H1 (cell line): ENCODE measurements at regions not wholly inside any gene's neighbourhood (a gene's known extent, or its start where the extent isn't known, plus 50 kb on each side); places are given as distances from the start of the nearest gene placed in this dataset.

Experiments used
- CTCF ChIA-PET: fragments of 300-600 bp; sonication (Branson Sonifier 250); formaldehyde crosslinking; loops from one replicate; lab custom pipeline; 2021; ENCODE audit not compliant: partially characterized antibody; lab: Charles Lee
- POLR2A ChIA-PET: fragments of 300-600 bp; sonication (Branson Sonifier 250); formaldehyde crosslinking; loops from one replicate; lab custom pipeline; 2021; ENCODE audit warnings: inconsistent platforms; ENCODE audit not compliant: partially characterized antibody; lab: Charles Lee
- DNase-seq, 2 experiments: peaks; one replicate each; pipeline versions ENCODE4 v3.0.0 to v3.0.0-alpha.2; 2010 to 2022; ENCODE audit warnings: low spot score in 2 of 2, low read depth in 1 of 2, mixed read lengths in 1 of 2
- FAIRE-seq: peaks from 2 replicates; lab custom pipeline; 2011; peaks lifted over from hg19 to GRCh38; lab: Jason Lieb, UNC
- H2AFZ ChIP-seq: 2 replicates; pipeline ENCODE4 v1.8.1; 2012; ENCODE audit warnings: low read length, inconsistent platforms
- H2AK5ac ChIP-seq: 2 replicates; pipeline ENCODE4 v1.6.1; 2013; ENCODE audit warnings: low read depth, low read length
- H2BK120ac ChIP-seq: replicated peaks from 2 replicates; pipeline ENCODE3; 2013; ENCODE audit warnings: low read depth, low read length, inconsistent platforms
- H2BK12ac ChIP-seq: 2 replicates; pipeline ENCODE4 v1.6.1; 2013; ENCODE audit warnings: low read depth, low read length
- H2BK15ac ChIP-seq: 2 replicates; pipeline ENCODE4 v1.6.1; 2013; ENCODE audit warnings: low read length
- H2BK20ac ChIP-seq: 2 replicates; pipeline ENCODE4 v1.6.1; 2013; ENCODE audit warnings: low read length
- H2BK5ac ChIP-seq: 2 replicates; pipeline ENCODE4 v1.6.1; 2013; ENCODE audit warnings: low read depth, low read length
- H3K14ac ChIP-seq: 2 replicates; pipeline ENCODE4 v1.6.1; 2013; ENCODE audit warnings: inconsistent platforms; ENCODE audit not compliant: insufficient read length
- H3K18ac ChIP-seq: 2 replicates; pipeline ENCODE4 v1.6.1; 2013; ENCODE audit warnings: low read length; ENCODE audit errors: extremely low read depth
- H3K23ac ChIP-seq: 2 replicates; pipeline ENCODE4 v1.6.1; 2013; ENCODE audit warnings: inconsistent platforms; ENCODE audit not compliant: insufficient read length
- H3K23me2 ChIP-seq: 2 replicates; pipeline ENCODE4 v1.6.1; 2013; ENCODE audit warnings: low read depth, low read length
- H3K27ac ChIP-seq: 2 replicates; pipeline ENCODE4 v1.6.1; 2011; ENCODE audit warnings: low read depth, low read length, inconsistent platforms
- H3K27me3 ChIP-seq, 4 experiments: replicated peaks in 1 of 4; 1 replicate in 1 of 4; 2 replicates in 3 of 4; pipeline versions ENCODE4 v1.6.1 to v1.8.1; 2011 to 2013; ENCODE audit warnings: low read length in 3 of 4, mild to moderate bottlenecking in 3 of 4, inconsistent platforms in 2 of 4, mixed read lengths in 2 of 4, moderate library complexity in 1 of 4; ENCODE audit not compliant: control insufficient read depth in 3 of 4, insufficient read depth in 3 of 4; ENCODE audit errors: extremely low read depth in 1 of 4
- H3K36me3 ChIP-seq, 4 experiments: 2 replicates each; pipeline versions ENCODE4 v1.6.1 to v1.8.1; 2011 to 2013; ENCODE audit warnings: mild to moderate bottlenecking in 4 of 4, low read length in 3 of 4, moderate library complexity in 2 of 4, control low read depth in 1 of 4, inconsistent platforms in 1 of 4; ENCODE audit not compliant: insufficient read depth in 4 of 4, control insufficient read depth in 2 of 4
- H3K4ac ChIP-seq: replicated peaks from 2 replicates; pipeline ENCODE3; 2013; ENCODE audit warnings: low read length, low read depth, mixed read lengths, inconsistent platforms; ENCODE audit not compliant: insufficient read length
- H3K4me1 ChIP-seq, 4 experiments: replicated peaks in 1 of 4; 1 replicate in 1 of 4; 2 replicates in 3 of 4; pipeline versions ENCODE4 v1.6.1 to v1.8.1; 2011 to 2013; ENCODE audit warnings: low read length in 3 of 4, inconsistent platforms in 2 of 4, mixed read lengths in 1 of 4; ENCODE audit not compliant: insufficient read depth in 4 of 4, control insufficient read depth in 3 of 4
- H3K4me2 ChIP-seq, 2 experiments: 2 replicates each; pipeline versions ENCODE4 v1.6.1 to v1.8.1; 2011 to 2013; ENCODE audit warnings: low read depth in 2 of 2, low read length in 2 of 2, control low read depth in 1 of 2, inconsistent platforms in 1 of 2, mild to moderate bottlenecking in 1 of 2; ENCODE audit not compliant: insufficient read depth in 1 of 2
- H3K4me3 ChIP-seq, 4 experiments: fragments of 200-600, 300-600 bp in 1 of 4; sonication (generic), shearing (Covaris generic), sonication (Bioruptor Twin) in 1 of 4; 2 replicates each; pipeline versions ENCODE4 v1.5.1 to v1.8.1; 2011 to 2016; ENCODE audit warnings: low read length in 4 of 4, low read depth in 3 of 4, control low read depth in 2 of 4, inconsistent platforms in 2 of 4, mild to moderate bottlenecking in 2 of 4, mixed read lengths in 1 of 4, moderate library complexity in 1 of 4; ENCODE audit not compliant: insufficient read depth in 2 of 4; ENCODE audit errors: extremely low read depth in 1 of 4
- H3K56ac ChIP-seq: replicated peaks from 2 replicates; pipeline ENCODE3; 2013; ENCODE audit warnings: low read depth, mild to moderate bottlenecking, mixed read lengths, low read length, inconsistent platforms; ENCODE audit not compliant: insufficient read length
- H3K79me1 ChIP-seq: 2 replicates; pipeline ENCODE4 v1.6.1; 2013; ENCODE audit warnings: low read depth, low read length, control low read depth
- H3K79me2 ChIP-seq, 2 experiments: 2 replicates each; pipeline versions ENCODE4 v1.6.1 to v1.8.1; 2012 to 2013; ENCODE audit warnings: low read length in 2 of 2, mild to moderate bottlenecking in 2 of 2, inconsistent platforms in 1 of 2; ENCODE audit not compliant: insufficient read depth in 2 of 2, control insufficient read depth in 1 of 2
- H3K9ac ChIP-seq, 4 experiments: replicated peaks in 1 of 4; 1 replicate in 1 of 4; 2 replicates in 3 of 4; pipeline versions ENCODE4 v1.6.1 to v1.8.1; 2011 to 2013; ENCODE audit warnings: low read depth in 3 of 4, low read length in 3 of 4, control low read depth in 2 of 4, mild to moderate bottlenecking in 2 of 4, moderate library complexity in 2 of 4, inconsistent platforms in 1 of 4; ENCODE audit errors: extremely low read depth in 1 of 4
- H3K9me3 ChIP-seq, 2 experiments: 2 replicates each; pipeline versions ENCODE4 v1.6.1 to v1.8.1; 2012 to 2013; ENCODE audit warnings: mild to moderate bottlenecking in 2 of 2, moderate library complexity in 2 of 2, control low read depth in 1 of 2, inconsistent platforms in 1 of 2, low read depth in 1 of 2, low read length in 1 of 2, mixed read lengths in 1 of 2; ENCODE audit not compliant: insufficient read depth in 2 of 2
- H4K20me1 ChIP-seq, 2 experiments: replicated peaks in 1 of 2; 2 replicates each; pipeline versions ENCODE3 to v1.8.1; 2011 to 2013; ENCODE audit warnings: inconsistent platforms in 2 of 2, low read length in 2 of 2, mild to moderate bottlenecking in 1 of 2; ENCODE audit not compliant: insufficient read depth in 2 of 2, control insufficient read depth in 1 of 2
- H4K5ac ChIP-seq: 2 replicates; pipeline ENCODE4 v1.6.1; 2013; ENCODE audit warnings: low read length, low read depth, mixed read lengths, inconsistent platforms; ENCODE audit not compliant: insufficient read length
- H4K8ac ChIP-seq: 2 replicates; pipeline ENCODE4 v1.8.0; 2013; ENCODE audit warnings: mild to moderate bottlenecking, moderate library complexity, low read length, inconsistent platforms; ENCODE audit not compliant: insufficient read depth; ENCODE audit errors: extremely low read depth
- H4K91ac ChIP-seq: replicated peaks from 2 replicates; pipeline ENCODE3; 2013; ENCODE audit warnings: low read length, mixed read lengths, inconsistent platforms; ENCODE audit not compliant: insufficient read length
- BACH1 ChIP-seq: IDR thresholded peaks from 2 replicates; pipeline ENCODE4 v1.6.1; 2012; ENCODE audit warnings: low read length, improper control_type of control experiment
- CHD1 ChIP-seq: IDR thresholded peaks from 2 replicates; pipeline ENCODE4 v1.6.1; 2012; ENCODE audit warnings: low read depth, low read length, improper control_type of control experiment
- CREB1 ChIP-seq: IDR thresholded peaks from 2 replicates; pipeline ENCODE4 v1.6.1; 2012; ENCODE audit warnings: inconsistent platforms
- HDAC6 ChIP-seq: IDR thresholded peaks from one replicate; pipeline ENCODE4 v1.7.1; 2012; ENCODE audit warnings: low read depth, mild to moderate bottlenecking, inconsistent platforms, low read length, moderate library complexity
- KDM4A ChIP-seq: IDR thresholded peaks from one replicate; pipeline ENCODE4 v1.7.1; 2012; ENCODE audit warnings: low read depth, mild to moderate bottlenecking, moderate library complexity, low read length, inconsistent platforms; ENCODE audit not compliant: severe bottlenecking
- PHF8 ChIP-seq: fragments of 200-600 bp; sonication (generic); conservative IDR thresholded peaks from 2 replicates; pipeline ENCODE4 v1.7.1; 2012; ENCODE audit warnings: low read depth, mild to moderate bottlenecking, inconsistent platforms, low read length, moderate library complexity
- RFX5 ChIP-seq: IDR thresholded peaks from 2 replicates; pipeline ENCODE4 v1.6.1; 2011; ENCODE audit warnings: low read depth, low read length, improper control_type of control experiment, borderline replicate concordance
- TCF12 ChIP-seq: IDR thresholded peaks from 2 replicates; pipeline ENCODE4 v1.6.1; 2011; ENCODE audit warnings: low read depth, mild to moderate bottlenecking, low read length
- TF ChIP-seq, protein P1 (sequence below): IDR thresholded peaks from 2 replicates; pipeline ENCODE4 v1.6.1; 2012; ENCODE audit warnings: inconsistent platforms
- TF ChIP-seq, protein P2 (sequence below), 3 experiments: IDR thresholded peaks; 1 replicate in 2 of 3; 2 replicates in 1 of 3; pipeline versions ENCODE4 v1.5.1 to v1.6.1; 2011; ENCODE audit warnings: low read length in 3 of 3, mild to moderate bottlenecking in 3 of 3, inconsistent platforms in 2 of 3, low read depth in 1 of 3, moderate library complexity in 1 of 3; ENCODE audit not compliant: insufficient read depth in 1 of 3; ENCODE audit errors: control extremely low read depth in 1 of 3
- TF ChIP-seq, protein P3 (sequence below): IDR thresholded peaks from 2 replicates; pipeline ENCODE4 v1.6.1; 2011; ENCODE audit warnings: low read depth, mild to moderate bottlenecking, low read length; ENCODE audit not compliant: insufficient read depth

DNA sequence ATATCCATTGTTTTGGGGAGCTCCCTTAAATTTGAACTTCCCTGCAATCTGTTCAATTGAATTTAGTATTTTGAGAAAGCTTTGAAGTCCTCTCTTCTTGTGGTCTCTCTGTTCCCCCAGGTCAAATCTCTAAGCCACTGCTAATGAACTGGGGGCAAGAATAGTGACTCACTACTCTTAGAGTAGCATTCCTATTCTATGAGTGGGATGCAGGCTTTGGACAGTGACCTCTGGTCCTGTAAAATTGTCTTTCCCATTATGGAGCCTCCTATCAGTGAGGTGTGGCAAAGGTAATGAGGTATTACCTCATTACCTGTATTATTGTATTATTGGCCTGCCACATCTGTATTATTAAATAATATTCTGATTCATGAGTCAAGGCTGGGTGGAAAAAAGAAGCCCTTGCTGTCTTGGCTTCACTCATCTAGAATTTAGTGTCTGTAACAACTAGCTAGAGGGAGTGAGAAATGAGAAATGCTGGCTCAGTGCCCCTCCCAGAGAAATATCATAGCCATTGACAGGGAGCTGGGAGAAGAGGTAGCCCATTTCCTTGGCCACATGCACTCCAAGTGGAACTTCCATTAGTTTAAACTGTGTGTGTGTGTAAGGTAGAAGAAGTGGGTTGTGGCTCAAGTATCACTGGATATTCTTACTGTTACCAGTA, 393.9 kb upstream of the CTSO start:
- Histone ChIP-seq H2BK12ac (no peak overlapping the region; the same call in 1 of the 2 replicates), H3K36me3 (no peaks in the 10 kb centered on the region), H3K18ac (no peak overlapping the region), H3K79me1 (no peaks in the 10 kb centered on the region), H3K27me3 (no peaks in the 10 kb centered on the region), H4K91ac (no peak overlapping the region), H3K4me3 (no peak overlapping the region), H2BK20ac (no peak overlapping the region), H2AFZ (no peak overlapping the region), H4K5ac (no peak overlapping the region), H3K23ac (no peak overlapping the region), H3K4me1 (peaks cover 0 to 10% (median 4%) of the 10 kb centered on the region in 4 experiments; a peak in 3 of 7 replicates), H4K8ac (no peak overlapping the region), H2BK120ac (no peak overlapping the region), H4K20me1 (no peaks in the 10 kb centered on the region), H3K79me2 (no peaks in the 10 kb centered on the region), H2AK5ac (no peak overlapping the region), H3K56ac (no peak overlapping the region), H2BK15ac (no peak overlapping the region), H3K14ac (no peak overlapping the region), H3K9ac (no peak overlapping the region), H3K23me2 (no peaks in the 10 kb centered on the region), H2BK5ac (no peak overlapping the region), H3K4ac (no peak overlapping the region), H3K27ac (no peak overlapping the region), H3K4me2 (no peak overlapping the region; a peak in 1 of 4 replicates), H3K9me3 (no peaks in the 10 kb centered on the region)
- ChIA-PET CTCF (interaction anchor here (0.6 to 1.1 kb wide), 5 partner anchors 8 to 53 kb away, joined by 3 to 4 read pairs (median 3); no protein-coding TSS in a partner anchor), POLR2A (no interaction called here)
- DNase-seq (no peak), FAIRE-seq (no peak)
- no peak for TF ChIP-seq TCF12
- TF ChIP-seq CHD1: no peak
- TF ChIP-seq, protein P1, sequence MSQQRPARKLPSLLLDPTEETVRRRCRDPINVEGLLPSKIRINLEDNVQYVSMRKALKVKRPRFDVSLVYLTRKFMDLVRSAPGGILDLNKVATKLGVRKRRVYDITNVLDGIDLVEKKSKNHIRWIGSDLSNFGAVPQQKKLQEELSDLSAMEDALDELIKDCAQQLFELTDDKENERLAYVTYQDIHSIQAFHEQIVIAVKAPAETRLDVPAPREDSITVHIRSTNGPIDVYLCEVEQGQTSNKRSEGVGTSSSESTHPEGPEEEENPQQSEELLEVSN: no peak
- no peak for TF ChIP-seq KDM4A
- TF ChIP-seq RFX5: no peak
- TF ChIP-seq CREB1: no peak
- no peak for TF ChIP-seq PHF8
- TF ChIP-seq BACH1: no peak
- TF ChIP-seq, protein P2, sequence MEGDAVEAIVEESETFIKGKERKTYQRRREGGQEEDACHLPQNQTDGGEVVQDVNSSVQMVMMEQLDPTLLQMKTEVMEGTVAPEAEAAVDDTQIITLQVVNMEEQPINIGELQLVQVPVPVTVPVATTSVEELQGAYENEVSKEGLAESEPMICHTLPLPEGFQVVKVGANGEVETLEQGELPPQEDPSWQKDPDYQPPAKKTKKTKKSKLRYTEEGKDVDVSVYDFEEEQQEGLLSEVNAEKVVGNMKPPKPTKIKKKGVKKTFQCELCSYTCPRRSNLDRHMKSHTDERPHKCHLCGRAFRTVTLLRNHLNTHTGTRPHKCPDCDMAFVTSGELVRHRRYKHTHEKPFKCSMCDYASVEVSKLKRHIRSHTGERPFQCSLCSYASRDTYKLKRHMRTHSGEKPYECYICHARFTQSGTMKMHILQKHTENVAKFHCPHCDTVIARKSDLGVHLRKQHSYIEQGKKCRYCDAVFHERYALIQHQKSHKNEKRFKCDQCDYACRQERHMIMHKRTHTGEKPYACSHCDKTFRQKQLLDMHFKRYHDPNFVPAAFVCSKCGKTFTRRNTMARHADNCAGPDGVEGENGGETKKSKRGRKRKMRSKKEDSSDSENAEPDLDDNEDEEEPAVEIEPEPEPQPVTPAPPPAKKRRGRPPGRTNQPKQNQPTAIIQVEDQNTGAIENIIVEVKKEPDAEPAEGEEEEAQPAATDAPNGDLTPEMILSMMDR (IDR thresholded peaks at IDR 0.05; ENCODE audit: control extremely low read depth in 1 of 3, insufficient read depth in 1 of 3, low read depth in 1 of 3, low read length in 3 of 3): no peak
- TF ChIP-seq, protein P3, sequence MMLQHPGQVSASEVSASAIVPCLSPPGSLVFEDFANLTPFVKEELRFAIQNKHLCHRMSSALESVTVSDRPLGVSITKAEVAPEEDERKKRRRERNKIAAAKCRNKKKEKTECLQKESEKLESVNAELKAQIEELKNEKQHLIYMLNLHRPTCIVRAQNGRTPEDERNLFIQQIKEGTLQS: no peak
- TF ChIP-seq HDAC6: no peak
